Kidney (tissue), 13 donors: ENCODE measurements at regions not wholly inside any gene's neighbourhood (a gene's known extent, or its start where the extent isn't known, plus 50 kb on each side); places are given as distances from the start of the nearest gene placed in this dataset.

Source experiments
- DNase-seq, 5 donors: peaks; one replicate each; pipeline ENCODE4 v3.0.0-alpha.2; 2013 to 2020
- FAIRE-seq: peaks from 2 replicates; lab custom pipeline; 2012; peaks lifted over from hg19 to GRCh38; lab: Jason Lieb, UNC
- H3K27ac ChIP-seq, 2 donors: one replicate each; pipeline ENCODE4 v1.7.0; 2013; ENCODE audit warnings: low read depth in 2 of 2, low read length in 2 of 2, inconsistent platforms in 1 of 2
- H3K27me3 ChIP-seq: one replicate; pipeline ENCODE4 v1.7.1; 2013; ENCODE audit warnings: low read length, inconsistent platforms; ENCODE audit not compliant: control insufficient read depth, insufficient read depth
- H3K36me3 ChIP-seq, 3 donors: one replicate each; pipeline versions ENCODE4 v1.7.0 to v1.7.1; 2013; ENCODE audit warnings: low read length in 3 of 3, control low read depth in 1 of 3, inconsistent platforms in 1 of 3; ENCODE audit not compliant: insufficient read depth in 3 of 3, control insufficient read depth in 2 of 3
- H3K4me1 ChIP-seq, 3 donors: one replicate each; pipeline versions ENCODE4 v1.7.0 to v1.7.1; 2013; ENCODE audit warnings: low read length in 3 of 3, inconsistent platforms in 1 of 3, low read depth in 1 of 3; ENCODE audit not compliant: control insufficient read depth in 2 of 3, insufficient read depth in 2 of 3
- H3K4me3 ChIP-seq, 3 donors: one replicate each; pipeline versions ENCODE4 v1.7.0 to v1.8.1; 2013; ENCODE audit warnings: low read length in 3 of 3, control low read depth in 1 of 3, inconsistent platforms in 1 of 3
- H3K9ac ChIP-seq, 3 donors: one replicate each; pipeline versions ENCODE4 v1.7.0 to v1.7.1; 2013; ENCODE audit warnings: low read length in 3 of 3, control low read depth in 1 of 3, inconsistent platforms in 1 of 3
- H3K9me3 ChIP-seq, 3 donors: one replicate each; pipeline versions ENCODE4 v1.7.0 to v1.7.1; 2013; ENCODE audit warnings: low read length in 3 of 3, control low read depth in 1 of 3, inconsistent platforms in 1 of 3; ENCODE audit not compliant: control insufficient read depth in 2 of 3, insufficient read depth in 1 of 3
- intact Hi-C: fragments of 100-400 bp; cut with DNase I; formaldehyde crosslinking; loops from one replicate; pipeline ENCODE4 v1.11.1; 2022
- TF ChIP-seq, protein P1 (sequence below): IDR thresholded peaks from 3 replicates; pipeline ENCODE4 v1.5.1; 2012; ENCODE audit warnings: mild to moderate bottlenecking, moderate library complexity, borderline replicate concordance; ENCODE audit not compliant: insufficient read depth; ENCODE audit errors: extremely low read depth
- donor health status: control.
- donor health status: control.
- donor health status: control.
- donor health status: control.
- donor health status: control.
- donor health status: DM: yes; HTN: yes; CAD: no.
- donor health status: Normal renal cell carcinoma (clear cell type).

DNA sequence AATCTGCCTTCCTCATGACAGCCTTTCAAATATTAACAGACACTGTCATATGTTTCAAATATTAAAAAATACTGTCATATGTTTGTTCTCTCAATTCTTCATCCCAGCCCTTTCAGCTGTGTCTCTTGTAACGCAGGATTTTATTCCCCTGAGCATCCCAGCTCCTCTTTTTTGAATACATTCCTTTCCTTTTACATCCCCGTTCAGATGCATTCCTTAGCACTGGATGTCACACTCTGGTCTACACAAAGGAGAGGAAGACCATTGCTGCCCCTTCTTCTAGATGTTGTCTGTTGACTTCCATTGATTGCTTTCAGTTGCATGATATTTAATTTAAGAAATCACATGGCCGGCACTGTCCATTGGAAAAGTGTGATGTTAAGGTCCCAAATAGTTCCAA lies 117.4 kb upstream of the PAXBP1 start:
- FAIRE-seq (no peak), DNase-seq (no peak)
- H3K4me3 ChIP-seq = no peak overlapping the region
- no peaks in the 10 kb centered on the region for H3K9me3 ChIP-seq
- TF ChIP-seq, protein P1, sequence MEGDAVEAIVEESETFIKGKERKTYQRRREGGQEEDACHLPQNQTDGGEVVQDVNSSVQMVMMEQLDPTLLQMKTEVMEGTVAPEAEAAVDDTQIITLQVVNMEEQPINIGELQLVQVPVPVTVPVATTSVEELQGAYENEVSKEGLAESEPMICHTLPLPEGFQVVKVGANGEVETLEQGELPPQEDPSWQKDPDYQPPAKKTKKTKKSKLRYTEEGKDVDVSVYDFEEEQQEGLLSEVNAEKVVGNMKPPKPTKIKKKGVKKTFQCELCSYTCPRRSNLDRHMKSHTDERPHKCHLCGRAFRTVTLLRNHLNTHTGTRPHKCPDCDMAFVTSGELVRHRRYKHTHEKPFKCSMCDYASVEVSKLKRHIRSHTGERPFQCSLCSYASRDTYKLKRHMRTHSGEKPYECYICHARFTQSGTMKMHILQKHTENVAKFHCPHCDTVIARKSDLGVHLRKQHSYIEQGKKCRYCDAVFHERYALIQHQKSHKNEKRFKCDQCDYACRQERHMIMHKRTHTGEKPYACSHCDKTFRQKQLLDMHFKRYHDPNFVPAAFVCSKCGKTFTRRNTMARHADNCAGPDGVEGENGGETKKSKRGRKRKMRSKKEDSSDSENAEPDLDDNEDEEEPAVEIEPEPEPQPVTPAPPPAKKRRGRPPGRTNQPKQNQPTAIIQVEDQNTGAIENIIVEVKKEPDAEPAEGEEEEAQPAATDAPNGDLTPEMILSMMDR = no peak
- no peaks in the 10 kb centered on the region for H3K4me1 ChIP-seq
- H3K27me3 ChIP-seq = no peaks in the 10 kb centered on the region
- H3K9ac ChIP-seq = no peak overlapping the region
- H3K27ac ChIP-seq = no peak overlapping the region
- intact Hi-C loops = no loop called here
- no peaks in the 10 kb centered on the region for H3K36me3 ChIP-seq

DNA sequence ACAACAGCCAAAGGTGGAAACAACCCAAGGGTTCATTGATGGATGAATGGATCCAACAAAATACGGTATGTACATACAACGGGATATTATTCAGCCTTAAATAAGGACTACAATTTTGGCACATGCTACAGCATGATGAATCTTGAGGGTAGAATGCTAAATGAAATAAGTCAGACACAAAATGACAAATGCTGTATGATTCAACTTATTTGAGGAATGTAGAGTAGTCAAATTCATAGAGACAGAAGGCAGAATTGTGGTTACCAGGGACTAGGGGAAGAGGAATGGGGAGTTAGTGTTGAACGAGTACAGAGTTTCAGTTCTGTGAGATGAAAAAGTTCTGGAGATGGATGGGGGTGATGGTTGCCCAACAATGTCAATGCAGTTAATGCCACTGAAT lies 118.0 kb upstream of the PAXBP1 start:
- H3K36me3 ChIP-seq = no peaks in the 10 kb centered on the region
- H3K9me3 ChIP-seq = no peaks in the 10 kb centered on the region
- H3K9ac ChIP-seq = no peak overlapping the region
- DNase-seq = no peak
- H3K4me1 ChIP-seq = no peaks in the 10 kb centered on the region
- intact Hi-C loops = no loop called here
- FAIRE-seq = no peak
- H3K4me3 ChIP-seq = no peak overlapping the region
- TF ChIP-seq, protein P1 = no peak
- no peaks in the 10 kb centered on the region for H3K27me3 ChIP-seq
- no peak overlapping the region for H3K27ac ChIP-seq

DNA sequence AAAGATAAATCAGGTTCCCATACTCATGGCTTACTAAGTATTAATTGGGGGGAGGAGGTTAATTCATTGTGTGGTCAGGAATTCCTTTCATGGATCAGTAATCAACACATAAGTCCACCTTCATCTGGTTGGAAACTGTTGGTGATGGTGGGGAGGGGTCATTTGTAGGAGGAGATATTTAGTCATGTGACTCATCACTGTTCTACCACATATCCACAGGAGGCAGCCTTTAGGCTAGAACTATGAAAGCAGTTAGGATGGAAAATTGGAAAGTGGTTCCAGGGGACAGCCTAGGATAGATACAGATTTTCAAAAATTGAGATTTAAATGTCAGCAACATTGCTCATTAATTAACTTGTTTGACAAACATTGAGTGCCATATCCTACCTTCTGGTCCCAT lies 122.8 kb upstream of the PAXBP1 start:
- Histone ChIP-seq H3K9me3 (no peaks in the 10 kb centered on the region), H3K4me1 (no peaks in the 10 kb centered on the region), H3K27me3 (no peaks in the 10 kb centered on the region), H3K4me3 (no peak overlapping the region), H3K9ac (no peak overlapping the region), H3K27ac (no peak overlapping the region), H3K36me3 (no peaks in the 10 kb centered on the region)
- TF ChIP-seq, protein P1 = no peak
- intact Hi-C loops = no loop called here
- DNase-seq = no peak
- FAIRE-seq = no peak

DNA sequence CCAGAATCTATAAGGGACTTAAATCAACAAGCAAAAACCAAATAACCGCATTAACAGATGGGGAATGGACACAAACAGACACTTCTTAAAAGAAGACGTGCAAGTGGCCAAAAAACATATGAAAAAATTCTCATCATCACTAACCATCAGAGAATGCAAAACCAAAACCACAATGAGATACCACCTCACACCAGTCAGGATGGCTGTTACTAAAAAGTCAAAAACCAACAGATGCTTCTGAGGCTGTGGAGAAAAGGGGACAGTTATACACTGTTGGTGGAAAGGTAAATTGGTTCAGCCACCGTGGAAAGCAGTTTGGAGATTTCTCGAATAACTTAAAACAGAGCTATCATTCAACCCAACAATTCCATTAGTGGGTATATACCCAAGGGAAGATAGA lies 124.9 kb upstream of the OLIG2 start:
- FAIRE-seq (no peak), DNase-seq (no peak)
- intact Hi-C loops = no loop called here
- H3K36me3 ChIP-seq = no peaks in the 10 kb centered on the region
- H3K27ac ChIP-seq = no peak overlapping the region
- H3K9me3 ChIP-seq = no peaks in the 10 kb centered on the region
- TF ChIP-seq, protein P1 = no peak
- no peak overlapping the region for H3K9ac ChIP-seq
- H3K4me1 ChIP-seq = no peaks in the 10 kb centered on the region
- no peaks in the 10 kb centered on the region for H3K27me3 ChIP-seq
- no peak overlapping the region for H3K4me3 ChIP-seq
